Left ventricle myocardium inferior (tissue), 1 donor: ENCODE measurements at regions not wholly inside any gene's neighbourhood (a gene's known extent, or its start where the extent isn't known, plus 50 kb on each side); places are given as distances from the start of the nearest gene placed in this dataset.
"Not testable (repeated sequence)": the region's sequence is repeated elsewhere in the genome, so short reads cannot be mapped to it uniquely, and the experiment has no call there.

Source experiments
- DNase-seq: peaks from one replicate; pipeline ENCODE4 v3.0.0-alpha.2; 2020
- H3K27ac ChIP-seq: fragments of 200-600 bp; replicated peaks from 2 replicates; pipeline ENCODE4 v1.8.0; 2021
- H3K27me3 ChIP-seq: fragments of 200-600 bp; 2 replicates; pipeline ENCODE4 v1.8.0; 2021; ENCODE audit warnings: low read depth
- H3K36me3 ChIP-seq: fragments of 200-600 bp; 2 replicates; pipeline ENCODE4 v1.8.0; 2021
- H3K4me1 ChIP-seq: fragments of 200-600 bp; 2 replicates; pipeline ENCODE4 v1.8.0; 2021
- H3K4me3 ChIP-seq: fragments of 200-600 bp; 2 replicates; pipeline ENCODE4 v1.8.0; 2021; ENCODE audit warnings: mild to moderate bottlenecking, moderate library complexity
- H3K9me3 ChIP-seq: fragments of 200-600 bp; replicated peaks from 2 replicates; pipeline ENCODE4 v1.8.0; 2021
- CTCF ChIP-seq: fragments of 200-600 bp; IDR thresholded peaks from 2 replicates; pipeline ENCODE4 v1.8.0; 2021; ENCODE audit warnings: antibody characterized with exemption, mild to moderate bottlenecking, borderline replicate concordance
- intact Hi-C: fragments of 100-400 bp; cut with micrococcal nuclease; formaldehyde crosslinking; loops from one replicate; pipeline ENCODE4 v1.11.0; 2022
- donor health status: DM: no; HTN: yes; CAD: no; lungs with severe emphysema.

DNA sequence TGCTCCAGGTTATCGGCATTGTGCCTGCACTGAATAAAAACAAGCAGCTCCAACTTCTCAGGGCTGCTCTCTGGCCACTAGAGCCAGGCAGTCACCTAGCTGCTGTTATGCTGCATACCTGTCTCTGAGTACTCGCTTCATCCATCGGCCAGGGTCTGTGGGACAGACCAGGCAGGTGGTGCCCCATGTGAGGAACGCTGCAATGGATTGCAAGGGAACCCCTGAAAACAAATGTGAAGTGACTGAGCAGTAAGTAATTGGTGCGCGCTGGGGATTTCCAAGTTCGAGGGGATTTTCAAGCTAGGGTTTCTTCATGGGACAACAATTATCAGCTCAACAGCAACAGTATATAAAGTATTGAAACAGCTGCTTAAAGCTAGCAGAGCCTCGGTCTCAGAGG lies 965.3 kb downstream of the AACS start:
- intact Hi-C loops, result no loop called here
- H3K4me1 ChIP-seq, result no peaks in the 10 kb centered on the region
- H3K27me3 ChIP-seq, result no peaks in the 10 kb centered on the region
- H3K9me3 ChIP-seq, result no peaks in the 10 kb centered on the region
- TF ChIP-seq CTCF, result no peak
- H3K27ac ChIP-seq, result no peak overlapping the region
- no peaks in the 10 kb centered on the region for H3K36me3 ChIP-seq
- DNase-seq, result no peak
- H3K4me3 ChIP-seq, result no peak overlapping the region

DNA sequence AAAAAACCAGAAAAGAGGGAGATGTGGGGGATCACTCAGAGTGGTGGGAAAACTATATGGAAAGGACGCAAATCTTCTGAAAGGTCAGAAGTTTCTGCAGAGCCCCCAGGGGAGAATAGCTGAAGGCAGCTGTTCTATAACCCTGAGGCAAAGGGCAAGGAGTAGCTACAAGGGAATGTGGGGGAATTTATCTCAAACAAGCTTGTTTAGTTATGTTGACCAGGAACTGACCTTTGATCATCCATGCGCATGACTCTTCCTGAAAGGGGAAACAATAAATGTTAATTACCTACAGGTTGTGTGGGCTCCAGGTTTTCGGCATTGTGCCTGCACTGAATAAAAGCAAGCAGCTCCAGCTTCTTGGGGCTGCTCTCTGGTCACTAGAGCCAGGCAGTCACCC lies 968.5 kb downstream of the AACS start:
- Histone ChIP-seq H3K27me3 (no peaks in the 10 kb centered on the region), H3K4me1 (no peaks in the 10 kb centered on the region), H3K9me3 (no peaks in the 10 kb centered on the region), H3K36me3 (no peaks in the 10 kb centered on the region), H3K27ac (no peak overlapping the region), H3K4me3 (no peak overlapping the region)
- DNase-seq, result no peak
- intact Hi-C loops, result no loop called here
- TF ChIP-seq CTCF, result no peak

DNA sequence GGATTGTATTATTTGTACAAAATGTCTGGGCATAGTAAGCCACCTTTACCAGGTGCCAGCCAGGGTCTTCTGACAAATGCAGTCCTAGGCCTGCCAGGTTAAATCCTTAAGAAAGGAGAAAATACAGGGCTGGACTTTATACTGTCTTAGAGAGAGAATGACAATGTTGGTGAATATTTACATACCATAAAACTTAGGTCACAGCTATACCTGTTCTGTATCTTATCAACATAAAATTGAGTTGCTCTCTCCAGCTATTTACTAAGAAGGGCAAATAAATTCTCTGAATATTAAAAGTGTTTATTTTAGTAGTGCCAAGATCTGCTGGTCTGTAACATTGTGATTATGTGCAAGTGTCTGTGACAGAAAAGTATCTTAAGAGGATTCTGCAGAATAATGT lies 971.1 kb downstream of the AACS start:
- DNase-seq, result no peak
- Histone ChIP-seq H3K9me3 (peaks cover 7% of the 10 kb centered on the region), H3K36me3 (no peaks in the 10 kb centered on the region), H3K27me3 (no peaks in the 10 kb centered on the region), H3K4me3 (no peak overlapping the region), H3K4me1 (no peaks in the 10 kb centered on the region), H3K27ac (no peak overlapping the region)
- TF ChIP-seq CTCF, result no peak
- intact Hi-C loops, result no loop called here

GRCh38 chr12:126038434-126038833 lies 973.2 kb downstream of the AACS start:
- H3K4me1 ChIP-seq, result no peaks in the 10 kb centered on the region
- no peaks in the 10 kb centered on the region for H3K36me3 ChIP-seq
- peaks cover 7% of the 10 kb centered on the region for H3K9me3 ChIP-seq
- DNase-seq, result no peak
- H3K27me3 ChIP-seq, result peaks cover 5% of the 10 kb centered on the region
- intact Hi-C loops, result no loop called here
- H3K4me3 ChIP-seq, result no peak overlapping the region
- no peak overlapping the region for H3K27ac ChIP-seq
- no peak for TF ChIP-seq CTCF

- peaks cover 13% of the 10 kb centered on the region for H3K27me3 ChIP-seq
- intact Hi-C loops, result no loop called here
- H3K9me3 ChIP-seq, result peaks cover 7% of the 10 kb centered on the region
- H3K4me3 ChIP-seq, result no peak overlapping the region
- H3K4me1 ChIP-seq, result no peaks in the 10 kb centered on the region
- H3K27ac ChIP-seq, result no peak overlapping the region
- no peak for TF ChIP-seq CTCF
- H3K36me3 ChIP-seq, result no peaks in the 10 kb centered on the region
- no peak for DNase-seq
Measured at GRCh38 chr12:126040307-126040706, 975.1 kb downstream of the AACS start.

- Histone ChIP-seq H3K36me3 (no peaks in the 10 kb centered on the region), H3K9me3 (peaks cover 14% of the 10 kb centered on the region), H3K4me1 (no peaks in the 10 kb centered on the region), H3K27ac (no peak overlapping the region), H3K27me3 (peaks cover 17% of the 10 kb centered on the region), H3K4me3 (no peak overlapping the region)
- no peak for TF ChIP-seq CTCF
- no peak for DNase-seq
- intact Hi-C loops, result no loop called here
Measured at GRCh38 chr12:126042286-126042685, 977.1 kb downstream of the AACS start.

GRCh38 chr12:126049501-126049900 lies 984.3 kb downstream of the AACS start:
- intact Hi-C loops, H3K4me3 ChIP-seq, H3K27me3 ChIP-seq, H3K36me3 ChIP-seq, H3K27ac ChIP-seq, H3K9me3 ChIP-seq, DNase-seq, H3K4me1 ChIP-seq: not testable (repeated sequence)
